Esophagus muscularis mucosa (tissue), 4 donors: ENCODE measurements at regions not wholly inside any gene's neighbourhood (a gene's known extent, or its start where the extent isn't known, plus 50 kb on each side); places are given as distances from the start of the nearest gene placed in this dataset.

Experiments used
- CTCF ChIP-seq, 3 experiments: fragments of 200-600 bp in 2 of 3; fragments of 450-650 bp in 1 of 3; sonication (generic) in 2 of 3; IDR thresholded peaks; one replicate each; pipeline ENCODE4 v1.5.1; 2017 to 2019; ENCODE audit warnings: antibody characterized with exemption in 3 of 3, mild to moderate bottlenecking in 2 of 3, moderate library complexity in 1 of 3
- EP300 ChIP-seq: sonication (generic); formaldehyde crosslinking; IDR thresholded peaks from one replicate; pipeline ENCODE4 v1.6.1; 2017; ENCODE audit warnings: antibody characterized with exemption
- POLR2A ChIP-seq: fragments of 450-650 bp; IDR thresholded peaks from one replicate; pipeline ENCODE4 v1.6.1; 2017; ENCODE audit warnings: antibody characterized with exemption, moderate library complexity, mild to moderate bottlenecking, low read depth
- POLR2AphosphoS5 ChIP-seq, 2 donors: sonication (generic); formaldehyde crosslinking; IDR thresholded peaks; one replicate each; pipeline ENCODE4 v1.6.1; 2017; ENCODE audit warnings: antibody characterized with exemption in 2 of 2

DNA sequence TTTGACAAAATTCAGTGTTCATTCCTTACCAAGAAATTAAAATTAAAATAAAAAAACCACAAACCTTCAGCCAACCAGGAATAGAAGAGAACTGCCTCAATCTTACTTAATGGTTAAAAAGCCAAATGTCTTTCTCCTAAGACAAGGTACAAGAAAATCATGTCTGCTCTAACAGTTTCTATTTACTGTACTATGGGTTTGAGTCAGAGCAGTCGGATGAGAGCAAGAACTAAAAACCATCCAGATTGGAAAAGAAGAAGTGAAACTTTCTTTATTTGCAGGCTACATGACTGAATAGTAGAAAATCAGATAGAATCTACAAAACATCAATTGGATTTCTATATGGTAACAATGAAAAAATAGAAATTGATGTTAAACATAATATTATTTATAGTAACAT, 555.5 kb upstream of the TNP1 start:
- TF ChIP-seq CTCF (IDR thresholded peaks at IDR 0.05) (no peak), POLR2A (no peak), POLR2AphosphoS5 (IDR thresholded peaks at IDR 0.05) (no peak), EP300 (no peak)
